ENCODE measurements at regions not wholly inside any gene's neighbourhood (a gene's known extent, or its start where the extent isn't known, plus 50 kb on each side); places are given as distances from the start of the nearest gene placed in this dataset.
A peak's percentile ranks its signal among the peaks of the same experiment; 100 is the strongest.
"Not testable (repeated sequence)": the region's sequence is repeated elsewhere in the genome, so short reads cannot be mapped to it uniquely, and the experiment has no call there.

DNA sequence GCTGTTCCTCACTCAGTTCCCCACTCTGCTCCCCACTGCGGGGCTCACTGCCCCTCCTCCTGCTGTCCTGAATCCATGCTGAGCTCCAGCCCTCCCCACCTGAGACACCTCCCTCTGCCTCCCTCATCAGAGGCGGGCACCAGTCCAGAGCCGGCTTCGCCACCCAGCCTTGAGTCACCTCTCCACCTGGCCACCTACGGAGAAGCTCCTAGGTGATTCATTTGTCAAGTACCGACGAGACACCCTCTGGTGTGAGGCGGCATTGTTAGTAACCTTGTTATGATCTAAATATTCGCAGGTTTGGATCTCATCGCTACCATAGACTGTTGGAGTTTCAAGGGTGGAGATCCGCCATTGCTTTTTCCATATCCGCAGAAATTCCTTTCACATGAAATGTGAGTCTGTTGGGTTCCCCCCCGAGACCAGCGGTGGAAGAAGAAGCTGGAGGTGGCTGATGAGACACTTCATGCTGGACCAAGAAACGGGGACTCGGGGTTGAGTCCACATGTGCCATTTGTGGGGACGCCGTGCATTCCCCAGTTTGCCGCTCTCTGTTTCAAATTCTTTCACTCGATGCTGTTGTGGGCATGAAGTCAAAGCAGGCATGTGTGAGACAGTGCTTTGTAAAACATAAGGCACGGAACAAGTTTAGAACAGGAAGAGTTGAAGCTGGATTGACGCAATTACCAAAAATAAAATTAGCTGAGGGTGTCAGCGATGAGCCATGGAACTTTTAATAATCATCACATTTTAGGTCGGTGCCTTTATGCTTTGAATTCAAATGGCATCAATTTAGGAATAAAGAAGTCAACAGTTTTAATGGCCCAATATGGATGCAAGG lies 259.8 kb upstream of the HDAC4 start:
- DNase-seq (ENCODE audit: low read depth in 2 of 2) = no peak

DNA sequence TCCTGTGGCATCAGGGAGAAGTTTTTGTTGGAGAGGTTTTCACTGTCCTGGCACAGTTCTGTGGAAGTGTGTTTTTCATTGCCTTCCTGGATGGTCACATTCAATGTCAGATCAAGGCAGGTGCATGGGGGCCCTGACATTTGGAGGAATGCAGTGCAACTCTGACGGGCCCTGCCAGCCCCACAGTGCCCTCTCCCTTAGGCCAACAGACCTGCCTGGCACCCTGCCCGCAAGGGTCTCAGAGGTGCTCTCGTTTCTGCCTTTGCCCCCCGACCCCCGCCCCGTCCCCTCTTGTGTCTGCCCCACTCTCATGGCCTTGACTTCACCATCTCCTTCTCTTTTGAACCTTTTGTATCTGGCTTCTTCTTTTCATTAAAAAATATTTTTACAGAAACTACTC lies 257.2 kb upstream of the HDAC4 start:
- no peak for DNase-seq (ENCODE audit: low read depth in 2 of 2)

DNA sequence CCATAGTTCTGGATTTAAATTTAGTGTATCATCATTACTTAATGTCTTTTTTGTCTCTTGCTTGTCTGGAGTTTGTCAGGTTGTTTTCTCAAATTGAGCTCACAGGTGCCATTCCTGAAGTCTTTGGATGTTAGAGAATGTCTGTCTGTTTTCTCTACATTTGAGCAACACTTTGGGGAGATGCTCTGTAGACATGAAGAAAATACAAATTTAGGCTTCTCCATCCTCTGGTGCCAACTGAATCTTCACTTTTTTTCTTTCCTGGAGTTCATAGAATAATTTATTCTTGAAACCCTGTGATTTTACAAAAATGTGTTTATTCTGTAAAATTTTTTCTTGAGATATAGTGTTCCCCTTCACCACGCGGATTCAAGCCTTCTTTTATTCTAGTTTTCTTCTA lies 256.4 kb upstream of the HDAC4 start:
- no peak for DNase-seq (ENCODE audit: low read depth in 2 of 2)

DNA sequence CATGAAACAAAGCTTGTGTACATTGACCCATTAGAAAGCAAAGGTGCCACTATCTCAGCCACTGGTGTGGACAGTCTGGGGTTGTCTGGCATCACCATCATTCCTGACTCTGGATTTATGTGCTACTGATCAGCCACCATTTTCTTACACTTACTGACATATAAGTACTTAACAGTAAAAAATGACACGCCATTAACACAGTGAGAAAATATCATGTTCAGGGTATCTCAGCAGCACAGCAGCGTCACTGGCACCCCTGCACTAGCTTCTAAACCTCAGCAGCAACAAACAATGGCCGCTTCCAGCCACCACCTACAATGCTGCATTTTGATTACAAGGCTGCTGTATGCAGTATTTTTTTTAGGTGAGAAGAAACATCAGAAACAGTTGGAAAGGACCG lies 253.4 kb upstream of the HDAC4 start:
- DNase-seq (ENCODE audit: low read depth in 2 of 2) = no peak

DNA sequence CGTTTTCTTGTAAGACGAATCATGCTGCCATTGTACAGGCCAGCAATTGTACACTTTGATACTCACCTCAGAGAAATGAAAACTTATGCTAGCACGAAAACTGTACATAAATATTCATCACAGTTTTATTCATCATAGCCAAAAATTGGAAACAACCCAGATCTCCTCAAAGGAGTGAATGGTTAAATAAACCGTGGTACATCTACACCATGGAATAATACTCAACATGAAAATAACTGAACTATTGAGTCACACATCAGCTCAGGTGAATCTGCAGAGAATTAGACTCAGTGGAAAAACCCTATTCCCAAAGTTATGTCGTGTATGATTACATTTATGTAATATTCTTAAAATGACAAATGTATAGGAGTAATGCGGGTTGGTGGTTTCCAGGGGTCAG lies 251.0 kb upstream of the HDAC4 start:
- no peak for DNase-seq (ENCODE audit: low read depth in 2 of 2)

DNA sequence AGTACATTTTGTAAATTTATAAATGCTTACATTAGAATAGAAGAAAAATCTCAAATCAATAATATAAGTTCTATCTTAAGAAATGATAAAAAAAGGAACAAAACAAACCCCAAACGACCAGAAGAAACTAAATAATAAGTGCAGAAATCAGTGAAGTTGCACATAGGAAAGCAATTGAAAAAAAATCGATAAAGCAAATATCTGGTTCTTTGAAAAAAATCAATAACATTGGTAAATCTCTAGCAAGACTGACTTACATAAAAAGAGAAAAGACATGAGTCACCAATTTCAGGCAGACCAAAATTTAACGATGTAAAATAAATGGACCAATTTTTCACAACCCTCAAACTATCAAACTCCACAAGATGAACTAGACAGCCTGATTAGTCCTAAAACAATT lies 249.9 kb upstream of the HDAC4 start:
- no peak for DNase-seq (ENCODE audit: low read depth in 2 of 2)

DNA sequence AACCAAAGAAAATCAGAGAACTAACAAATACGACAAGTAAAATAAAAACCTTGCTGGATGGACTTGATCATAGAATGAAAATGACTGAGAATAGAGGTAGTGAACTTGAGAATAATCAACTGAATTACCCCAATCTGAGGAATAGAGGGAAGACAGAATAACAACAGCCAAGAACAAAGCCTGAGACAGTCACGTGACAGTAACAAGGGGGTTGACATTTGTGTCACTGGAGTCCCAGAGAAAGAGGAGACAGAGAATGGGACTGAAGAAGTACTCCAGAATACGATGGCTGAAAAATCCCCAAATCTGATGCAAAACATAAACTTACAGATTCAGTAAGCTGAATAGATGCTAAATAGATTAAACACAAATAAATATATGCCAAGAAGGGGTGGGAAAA lies 248.5 kb upstream of the HDAC4 start:
- no peak for DNase-seq (ENCODE audit: low read depth in 2 of 2)

DNA sequence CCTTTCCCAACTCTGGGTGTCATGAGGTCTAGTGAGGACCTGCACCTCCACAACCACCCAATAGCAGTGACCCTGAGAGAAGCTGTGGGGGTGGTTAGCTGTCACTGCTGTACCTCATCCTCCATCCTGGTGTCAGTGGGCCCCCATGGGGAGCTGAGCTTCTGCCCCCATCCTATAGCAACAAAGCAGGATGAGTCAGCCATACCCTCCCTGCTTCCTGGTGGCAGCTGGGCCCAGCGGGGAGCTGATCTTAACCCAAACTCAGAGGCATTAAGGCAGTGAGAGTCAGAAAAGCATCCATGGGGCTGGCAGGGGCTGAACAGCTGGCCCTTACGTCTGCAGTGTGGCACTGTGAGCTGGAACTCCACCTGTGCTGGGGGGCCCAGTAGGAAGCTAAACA lies 247.8 kb upstream of the HDAC4 start:
- DNase-seq (ENCODE audit: low read depth in 2 of 2) = no peak

DNA sequence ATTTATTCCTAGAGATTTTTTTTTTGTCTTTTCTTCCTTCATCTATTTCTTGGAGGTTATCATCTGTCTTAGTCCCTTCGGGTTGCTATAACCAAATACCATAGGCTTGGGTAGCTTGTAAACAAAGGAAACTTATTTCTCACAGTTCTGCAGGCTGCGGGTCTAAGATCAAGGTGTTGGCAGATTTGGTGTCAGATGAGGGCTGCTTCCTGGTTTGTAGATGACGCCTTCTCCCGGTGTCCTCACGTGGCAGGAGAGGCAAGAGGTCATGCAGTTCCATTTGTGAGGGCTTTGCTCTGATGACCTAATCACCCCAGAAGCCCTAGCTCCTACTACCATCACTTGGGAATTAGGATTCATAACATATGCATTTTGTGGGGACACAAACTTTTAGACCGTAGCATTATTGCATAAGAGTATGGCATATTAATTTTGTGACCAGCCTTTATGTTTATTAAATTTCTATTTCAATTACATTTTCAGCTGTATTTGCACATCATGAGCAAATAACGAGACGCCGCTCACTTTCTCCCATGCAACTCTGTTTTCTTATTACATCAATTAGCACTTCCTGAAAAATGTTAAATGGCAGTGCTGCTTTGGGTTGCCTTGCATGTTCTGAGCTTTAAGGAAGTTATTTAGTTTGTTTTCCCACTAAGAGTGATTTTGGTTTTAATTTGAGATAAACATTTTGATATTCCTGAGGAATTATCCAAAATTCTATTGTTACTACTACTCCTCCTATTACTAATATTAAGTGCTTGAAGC lies 246.4 kb upstream of the HDAC4 start:
- DNase-seq (ENCODE audit: low read depth in 2 of 2) = no peak

DNA sequence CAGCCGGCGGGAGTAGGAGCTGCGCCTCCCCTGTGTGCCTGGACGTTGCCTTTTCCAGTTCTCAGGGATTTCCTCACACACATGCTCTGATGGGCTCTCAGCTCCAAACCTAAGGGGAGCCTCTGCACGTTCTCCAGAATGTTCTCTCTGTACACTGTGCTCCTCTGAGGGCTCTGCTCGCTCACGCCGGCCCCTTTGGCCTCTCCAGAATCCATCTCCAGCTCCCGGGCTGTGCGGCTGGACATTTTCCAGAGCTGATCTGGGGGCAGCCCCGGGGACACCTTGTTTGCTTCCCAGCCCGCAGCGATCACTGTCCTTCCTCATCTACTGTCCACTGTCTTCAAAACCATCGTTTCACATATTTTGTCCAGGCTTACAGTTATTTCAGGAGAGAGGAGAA lies 245.4 kb upstream of the HDAC4 start:
- DNase-seq (ENCODE audit: low read depth in 2 of 2) = no peak

DNA sequence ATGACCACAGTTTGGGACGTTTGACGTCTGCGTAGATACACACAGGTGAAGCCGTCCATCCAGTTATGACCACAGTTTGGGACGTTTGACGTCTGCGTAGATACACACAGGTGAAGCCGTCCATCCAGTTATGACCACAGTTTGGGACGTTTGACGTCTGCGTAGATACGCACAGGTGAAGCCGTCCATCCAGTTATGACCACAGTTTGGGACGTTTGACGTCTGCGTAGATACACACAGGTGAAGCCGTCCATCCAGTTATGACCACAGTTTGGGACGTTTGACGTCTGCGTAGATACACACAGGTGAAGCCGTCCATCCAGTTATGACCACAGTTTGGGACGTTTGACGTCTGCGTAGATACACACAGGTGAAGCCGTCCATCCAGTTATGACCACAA lies 243.8 kb upstream of the HDAC4 start:
- not testable (repeated sequence) for DNase-seq (ENCODE audit: low read depth in 2 of 2)

DNA sequence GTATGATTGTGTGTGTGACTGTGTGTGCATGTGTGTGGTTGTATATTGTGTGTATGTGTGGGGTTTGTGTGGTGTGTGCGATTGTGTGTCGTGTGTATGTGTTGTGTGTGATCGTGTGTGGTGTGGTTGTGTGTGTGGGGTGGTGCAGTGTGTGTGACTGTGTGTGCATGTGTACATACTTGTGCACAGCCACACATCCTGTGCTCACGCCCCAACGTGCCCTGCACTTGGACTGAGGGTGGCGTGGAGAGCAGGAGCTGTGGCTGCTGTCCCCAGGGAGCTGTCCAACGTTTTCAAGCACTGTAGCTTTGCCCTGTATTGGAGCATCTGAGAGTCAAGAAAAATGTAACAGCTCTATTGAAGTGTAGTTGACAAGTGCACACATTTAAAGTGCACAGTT lies 243.2 kb upstream of the HDAC4 start:
- DNase-seq (ENCODE audit: low read depth in 2 of 2) = no peak

DNA sequence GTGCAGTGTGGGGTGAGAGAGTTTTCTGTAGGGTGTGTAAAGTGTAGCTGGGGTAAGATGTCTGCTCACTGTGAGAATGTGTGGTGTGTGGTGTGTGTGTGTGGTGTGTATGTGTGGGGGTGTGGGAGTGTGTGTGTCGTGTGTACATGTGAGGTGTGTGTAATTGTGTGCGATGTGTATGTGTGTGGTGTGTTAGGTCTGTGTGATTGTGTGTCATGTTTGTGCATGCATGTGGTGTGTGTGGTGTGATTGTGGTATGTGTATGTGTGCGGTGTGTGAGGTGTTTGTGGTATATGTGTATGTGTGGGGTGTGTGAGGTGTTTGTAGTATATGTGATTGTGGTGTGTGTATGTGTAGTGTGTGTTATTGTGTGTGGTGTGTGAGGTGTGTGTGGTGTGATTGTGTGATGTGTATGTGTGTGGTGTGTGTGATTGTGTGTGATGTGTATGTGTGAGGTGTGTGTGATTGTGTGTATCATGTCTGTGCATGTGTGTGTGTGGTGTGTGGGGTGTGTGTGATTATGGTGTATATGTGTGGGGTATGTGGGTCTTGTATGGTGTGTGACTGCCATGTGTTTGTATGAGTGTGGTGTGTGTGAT lies 241.7 kb upstream of the HDAC4 start:
- no peak for DNase-seq (ENCODE audit: low read depth in 2 of 2)

DNA sequence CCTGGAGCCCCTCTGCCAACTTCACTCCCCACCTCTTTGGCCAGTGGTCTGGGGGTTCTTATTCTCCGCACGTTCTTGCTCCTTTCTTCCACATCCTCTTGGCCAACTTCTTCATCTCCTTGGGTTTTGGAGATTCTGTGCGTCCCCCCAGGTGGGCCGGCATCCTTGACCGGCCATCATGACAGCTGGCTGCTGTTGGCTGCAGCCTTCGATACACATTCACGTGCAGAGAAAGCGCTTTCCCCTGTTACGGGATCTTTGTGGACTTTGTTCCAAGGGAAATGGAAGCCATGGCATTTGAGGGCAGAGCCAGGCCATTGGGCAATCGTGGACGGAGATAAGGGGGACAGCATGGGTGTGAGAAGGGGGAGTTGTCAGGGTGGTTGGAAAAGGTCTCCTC lies 241.1 kb upstream of the HDAC4 start:
- not testable (repeated sequence) for DNase-seq (ENCODE audit: low read depth in 2 of 2)

DNA sequence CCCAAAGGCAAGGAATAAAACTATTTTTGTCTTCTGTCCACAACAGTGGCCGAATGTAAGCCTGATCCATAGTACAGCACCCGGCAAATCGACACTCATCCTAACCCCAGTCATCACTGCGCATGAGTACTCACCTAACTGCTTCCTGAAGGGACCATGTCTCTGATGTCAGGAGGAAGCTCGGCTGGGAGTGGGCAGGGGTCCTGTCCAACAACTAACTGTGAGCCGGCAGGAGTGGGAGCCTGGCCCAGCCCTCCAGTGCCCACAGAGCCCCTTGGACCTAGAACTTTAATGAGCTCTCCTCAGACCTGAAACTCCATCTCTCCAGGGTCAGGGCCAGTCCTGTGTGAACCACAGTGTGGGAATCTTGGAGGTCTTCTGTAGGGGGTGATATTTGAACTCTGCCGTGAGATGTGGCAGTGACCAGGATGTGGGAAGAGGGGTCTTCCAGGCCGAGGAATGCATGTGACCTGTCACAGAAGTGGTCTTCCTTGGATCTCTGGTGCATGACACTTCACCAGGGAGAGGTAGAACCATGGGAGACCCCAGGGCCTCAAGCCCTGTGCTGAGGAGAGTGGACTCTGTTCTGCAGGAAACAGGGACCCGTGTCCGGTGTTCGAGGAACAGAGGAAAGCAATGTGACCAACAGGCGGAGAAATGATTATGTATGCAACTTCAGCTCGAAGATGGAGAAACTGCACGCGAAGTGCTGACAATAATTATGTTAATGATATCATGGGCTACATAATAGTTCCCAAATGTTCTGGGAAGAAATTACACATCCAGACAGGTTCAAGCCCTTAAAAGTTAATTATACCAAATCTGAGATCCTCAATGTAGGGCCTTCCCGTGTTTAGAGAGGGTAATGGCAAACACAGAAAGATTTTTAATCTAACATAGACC lies 240.1 kb upstream of the HDAC4 start:
- DNase-seq (ENCODE audit: low read depth in 2 of 2) = no peak

DNA sequence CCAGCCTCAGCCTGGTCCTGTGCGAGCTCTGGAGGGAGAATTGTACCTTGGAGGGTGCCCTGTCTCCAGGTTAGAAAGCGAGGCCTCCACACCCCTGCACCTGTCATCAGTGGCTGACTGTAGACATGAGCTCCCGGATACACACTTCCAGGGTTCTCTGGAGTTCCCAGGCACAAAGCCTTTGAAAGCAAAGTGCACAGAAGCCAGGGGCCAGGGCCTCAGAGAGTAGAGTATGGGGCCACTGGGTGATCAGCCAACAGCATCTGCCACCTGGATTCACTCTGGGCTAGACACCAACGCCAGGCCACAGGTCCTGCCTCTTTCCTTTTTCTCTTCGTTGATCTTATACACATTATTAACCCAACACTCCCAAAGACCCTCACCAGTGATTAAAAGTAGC lies 239.4 kb upstream of the HDAC4 start:
- no peak for DNase-seq (ENCODE audit: low read depth in 2 of 2)

DNA sequence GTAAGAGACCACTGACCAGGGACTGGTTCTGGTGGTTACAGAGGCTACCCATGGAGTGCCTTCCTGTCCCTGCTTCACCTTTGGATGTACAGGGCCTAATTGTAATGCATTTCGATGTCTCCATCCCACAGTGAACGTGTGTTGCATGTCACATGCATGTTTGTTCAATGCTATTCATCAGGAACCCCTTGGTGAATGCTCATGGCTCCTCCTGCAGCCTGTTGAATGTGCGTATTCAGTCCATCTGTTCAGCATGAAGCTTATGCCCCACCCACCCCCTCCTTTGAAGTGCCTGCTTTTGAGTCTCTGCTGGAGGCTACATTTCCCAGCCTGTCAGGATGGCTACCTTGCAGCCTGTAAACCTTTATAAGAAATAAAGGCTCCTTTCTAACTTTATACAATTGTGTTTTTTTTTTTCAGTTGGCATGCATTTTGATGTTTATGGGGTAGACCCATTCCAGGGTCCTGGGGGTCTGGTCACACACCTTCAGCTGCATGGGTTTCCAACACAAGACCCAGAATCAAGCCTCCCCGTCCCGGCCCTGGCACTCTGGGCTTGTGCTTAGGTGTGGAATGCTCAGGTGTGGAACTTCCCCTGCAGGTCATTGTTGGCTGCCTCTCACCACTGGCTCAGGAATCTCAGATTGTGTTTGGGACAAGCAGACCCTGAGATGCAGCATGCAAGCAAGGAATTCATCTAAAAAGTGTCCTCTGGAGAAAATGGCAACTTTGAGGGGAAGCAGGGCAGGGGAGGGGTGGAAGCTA lies 238.8 kb upstream of the HDAC4 start:
- no peak for DNase-seq (ENCODE audit: low read depth in 2 of 2)

DNA sequence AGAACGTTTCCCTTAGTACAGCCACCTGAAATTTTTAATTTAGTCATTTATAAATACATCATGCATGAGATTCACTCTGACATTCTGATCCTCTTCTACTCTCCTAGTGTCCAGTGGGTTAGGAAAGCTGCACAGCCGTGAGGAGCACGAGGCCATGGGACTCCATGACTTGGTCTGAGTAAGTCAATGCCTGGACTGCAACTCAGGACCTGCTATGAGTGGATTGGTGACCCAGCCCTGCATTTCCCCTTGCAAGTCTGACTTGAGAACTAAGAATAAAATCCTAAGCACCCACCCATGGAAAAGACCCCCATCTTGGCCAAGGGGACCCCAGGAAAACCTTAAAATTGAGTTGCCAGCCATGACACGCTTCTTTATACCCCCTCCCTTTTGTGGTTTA lies 237.6 kb upstream of the HDAC4 start:
- no peak for DNase-seq (ENCODE audit: low read depth in 2 of 2)

DNA sequence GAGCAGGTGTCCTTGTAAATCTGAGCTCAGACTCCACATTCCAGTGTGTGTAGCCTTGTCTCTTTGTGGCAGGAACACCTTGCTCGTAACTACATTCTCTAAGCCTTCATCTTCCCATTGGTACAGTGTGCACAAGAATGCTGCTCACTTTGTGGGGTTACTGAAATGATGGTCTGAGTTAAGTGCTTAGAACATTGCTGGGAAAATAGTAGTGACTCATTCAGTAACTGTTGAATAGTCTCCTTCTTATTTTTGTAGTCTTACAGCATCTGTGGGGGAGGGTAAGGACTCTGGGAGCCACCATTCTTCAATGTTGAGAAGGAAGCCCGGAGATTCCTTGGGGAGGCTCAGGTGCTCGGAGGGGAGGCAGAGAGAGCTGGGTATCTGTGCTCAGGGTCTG lies 236.0 kb upstream of the HDAC4 start:
- no peak for DNase-seq (ENCODE audit: low read depth in 2 of 2)

DNA sequence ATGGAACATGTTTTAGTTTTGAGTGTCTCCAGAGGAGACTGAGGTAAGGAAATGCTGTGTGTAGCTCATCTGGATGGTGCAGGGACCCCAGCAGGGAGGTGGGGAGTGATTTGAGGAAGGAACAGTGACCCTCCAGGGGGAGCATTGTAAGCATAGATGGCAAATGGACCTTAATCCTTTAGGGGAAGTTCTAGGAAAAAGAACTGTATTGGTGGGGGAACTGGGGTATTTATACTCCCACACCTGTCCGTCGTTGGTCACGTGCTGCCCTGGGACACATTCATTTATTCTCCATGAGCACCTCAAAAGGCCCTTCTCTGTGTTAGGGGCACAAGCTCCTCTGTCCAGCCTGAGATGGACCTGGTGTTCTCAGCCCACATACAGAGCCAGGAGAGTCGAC lies 233.9 kb upstream of the HDAC4 start:
- no peak for DNase-seq (ENCODE audit: low read depth in 2 of 2)

DNA sequence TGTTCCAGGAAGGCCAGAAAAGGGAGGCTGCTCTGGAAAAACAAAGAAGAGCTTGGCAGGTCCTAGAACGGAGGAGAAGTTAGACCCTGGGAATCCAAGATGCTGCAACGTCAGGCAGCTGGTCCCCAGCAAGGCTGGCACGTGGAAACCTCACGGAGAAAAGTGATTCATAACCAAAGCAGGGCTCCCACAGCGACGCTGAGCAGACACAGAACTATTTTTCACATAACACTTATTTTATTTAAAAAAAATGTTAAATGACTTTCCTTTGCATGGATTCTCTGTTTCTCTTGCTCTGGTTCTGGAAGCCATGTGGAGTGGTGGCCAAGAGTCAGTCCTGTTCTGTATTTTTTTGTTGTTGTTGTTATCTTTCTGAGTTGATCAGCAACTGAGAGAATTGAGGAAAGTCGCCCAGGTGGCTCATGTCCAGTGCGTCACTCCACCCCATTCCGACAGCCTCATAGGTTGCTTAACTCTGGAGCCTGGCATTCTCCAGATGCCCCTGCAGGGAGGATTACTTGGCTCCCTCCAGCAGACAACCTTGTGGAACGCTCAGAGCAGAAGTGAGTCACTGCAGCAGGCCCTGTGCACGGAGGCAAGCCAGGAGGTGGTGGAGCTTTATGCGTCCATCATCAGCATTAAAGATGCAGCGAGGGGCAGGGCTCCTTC lies 229.9 kb upstream of the HDAC4 start:
- peak; percentile 5 to 8 for DNase-seq (ENCODE audit: low read depth in 2 of 2)

Data from fibroblast of skin of left quadriceps (primary cell).